Activated naive CD8-positive, alpha-beta T cell treated with anti-CD3 and anti-CD28 coated beads, Interleukin-2, amount 50 U/mL, for 16 hours (primary cell): ENCODE measurements at regions not wholly inside any gene's neighbourhood (a gene's known extent, or its start where the extent isn't known, plus 50 kb on each side); places are given as distances from the start of the nearest gene placed in this dataset.

Experiments
- DNase-seq: peaks from one replicate; pipeline ENCODE4 v3.0.0-alpha.2; 2020; ENCODE audit warnings: low read depth, low spot score

- DNase-seq, result no peak
Observed at GRCh38 chr12:124726596-124727263, 136.9 kb downstream of the SCARB1 start.

- no peak for DNase-seq
Observed at GRCh38 chr12:124725597-124726237, 137.9 kb downstream of the SCARB1 start.

GRCh38 chr12:124725099-124725498 lies 138.6 kb downstream of the SCARB1 start:
- DNase-seq, result no peak

- no peak for DNase-seq
Observed at GRCh38 chr12:124722878-124723277, 140.8 kb downstream of the SCARB1 start.

- no peak for DNase-seq
Observed at GRCh38 chr12:124721501-124722162, 142.0 kb downstream of the SCARB1 start.

GRCh38 chr12:124720681-124721500 lies 142.8 kb downstream of the SCARB1 start:
- DNase-seq, result no peak

- DNase-seq, result no peak
Observed at GRCh38 chr12:124720004-124720680, 143.5 kb downstream of the SCARB1 start.

GRCh38 chr12:124719231-124719630 lies 144.4 kb downstream of the SCARB1 start:
- DNase-seq, result no peak

- DNase-seq, result no peak
Observed at GRCh38 chr12:124718458-124718857, 145.2 kb downstream of the SCARB1 start.

GRCh38 chr12:124718036-124718435 lies 145.6 kb downstream of the SCARB1 start:
- DNase-seq, result no peak

- DNase-seq, result no peak
Observed at GRCh38 chr12:124717318-124717717, 146.3 kb downstream of the SCARB1 start.

GRCh38 chr12:124716208-124717130 lies 147.2 kb downstream of the SCARB1 start:
- DNase-seq, result no peak

GRCh38 chr12:124715121-124715990 lies 147.9 kb upstream of the NCOR2 start:
- DNase-seq, result no peak

- peak; percentile 37 for DNase-seq
Observed at GRCh38 chr12:124713436-124714082, 146.1 kb upstream of the NCOR2 start.

GRCh38 chr12:124713041-124713435 lies 145.6 kb upstream of the NCOR2 start:
- no peak for DNase-seq

GRCh38 chr12:124711344-124711743 lies 143.9 kb upstream of the NCOR2 start:
- DNase-seq, result no peak

GRCh38 chr12:124709722-124710687 lies 142.6 kb upstream of the NCOR2 start:
- no peak for DNase-seq

- no peak for DNase-seq
Observed at GRCh38 chr12:124707316-124707715, 139.9 kb upstream of the NCOR2 start.
